H9 (cell line): ENCODE measurements at regions not wholly inside any gene's neighbourhood (a gene's known extent, or its start where the extent isn't known, plus 50 kb on each side); places are given as distances from the start of the nearest gene placed in this dataset.

ENCODE experiments used
- DNase-seq: peaks from one replicate; pipeline ENCODE4 v3.0.0-alpha.2; 2017
- H2AFZ ChIP-seq: one replicate; pipeline ENCODE4 v1.6.1; 2013; ENCODE audit warnings: mild to moderate bottlenecking, low read length, control low read depth, moderate library complexity
- H2AK5ac ChIP-seq: 2 replicates; pipeline ENCODE4 v1.6.1; 2013; ENCODE audit warnings: low read length, control low read depth, mixed read lengths; ENCODE audit not compliant: insufficient read length
- H2BK120ac ChIP-seq: one replicate; pipeline ENCODE4 v1.6.1; 2013; ENCODE audit warnings: low read depth, mild to moderate bottlenecking, low read length, control low read depth, inconsistent platforms; ENCODE audit not compliant: poor library complexity, severe bottlenecking
- H2BK12ac ChIP-seq: 2 replicates; pipeline ENCODE4 v1.6.1; 2013; ENCODE audit warnings: low read length, control low read depth, mixed read lengths, low read depth; ENCODE audit not compliant: insufficient read length
- H2BK15ac ChIP-seq: 2 replicates; pipeline ENCODE4 v1.6.1; 2013; ENCODE audit warnings: low read depth, low read length, control low read depth
- H2BK20ac ChIP-seq: one replicate; pipeline ENCODE4 v1.6.1; 2013; ENCODE audit warnings: low read depth, mild to moderate bottlenecking, low read length, control low read depth, inconsistent platforms; ENCODE audit not compliant: poor library complexity, severe bottlenecking
- H2BK5ac ChIP-seq: 2 replicates; pipeline ENCODE4 v1.6.1; 2013; ENCODE audit warnings: low read length, control low read depth, mixed read lengths; ENCODE audit not compliant: insufficient read length
- H3K14ac ChIP-seq: 2 replicates; pipeline ENCODE4 v1.6.1; 2013; ENCODE audit warnings: low read length, control low read depth; ENCODE audit not compliant: insufficient read depth
- H3K18ac ChIP-seq: 2 replicates; pipeline ENCODE4 v1.6.1; 2013; ENCODE audit warnings: low read depth, mild to moderate bottlenecking, mixed read lengths, low read length, control low read depth; ENCODE audit not compliant: insufficient read length
- H3K23ac ChIP-seq: 2 replicates; pipeline ENCODE4 v1.6.1; 2013; ENCODE audit warnings: low read length, control low read depth, mixed read lengths, low read depth; ENCODE audit not compliant: insufficient read length
- H3K23me2 ChIP-seq: 2 replicates; pipeline ENCODE4 v1.6.1; 2013; ENCODE audit warnings: low read depth, mild to moderate bottlenecking, mixed read lengths, low read length, control low read depth; ENCODE audit not compliant: insufficient read length, poor library complexity, severe bottlenecking
- H3K27ac ChIP-seq: 2 replicates; pipeline ENCODE4 v1.5.1; 2013; ENCODE audit warnings: low read length, control low read depth, mixed read lengths, low read depth; ENCODE audit not compliant: insufficient read length
- H3K27me3 ChIP-seq: 2 replicates; pipeline ENCODE4 v1.6.1; 2013; ENCODE audit warnings: low read length, control low read depth, inconsistent platforms; ENCODE audit not compliant: insufficient read depth
- H3K4ac ChIP-seq: 2 replicates; pipeline ENCODE4 v1.6.1; 2013; ENCODE audit warnings: low read depth, mild to moderate bottlenecking, control low read depth, inconsistent platforms, low read length, moderate library complexity
- H3K4me1 ChIP-seq: 2 replicates; pipeline ENCODE4 v1.6.1; 2013; ENCODE audit warnings: low read length, control low read depth, inconsistent platforms; ENCODE audit not compliant: insufficient read depth
- H3K4me2 ChIP-seq: 2 replicates; pipeline ENCODE4 v1.6.1; 2013; ENCODE audit warnings: low read length, control low read depth, mixed read lengths; ENCODE audit not compliant: insufficient read length, insufficient read depth
- H3K56ac ChIP-seq: 2 replicates; pipeline ENCODE4 v1.6.1; 2013; ENCODE audit warnings: low read depth, mild to moderate bottlenecking, mixed read lengths, low read length, control low read depth; ENCODE audit not compliant: insufficient read length
- H3K79me1 ChIP-seq: 2 replicates; pipeline ENCODE4 v1.6.1; 2013; ENCODE audit warnings: low read depth, mild to moderate bottlenecking, moderate library complexity, low read length, control low read depth, inconsistent platforms; ENCODE audit not compliant: insufficient read depth, poor library complexity, severe bottlenecking
- H3K79me2 ChIP-seq: 2 replicates; pipeline ENCODE4 v1.6.1; 2013; ENCODE audit warnings: low read length, control low read depth, inconsistent platforms; ENCODE audit not compliant: insufficient read depth
- H3K9ac ChIP-seq: 2 replicates; pipeline ENCODE4 v1.6.1; 2013; ENCODE audit warnings: low read length, control low read depth, mixed read lengths; ENCODE audit not compliant: insufficient read length; ENCODE audit errors: extremely low read depth
- H3K9me3 ChIP-seq: one replicate; pipeline ENCODE4 v1.6.1; 2013; ENCODE audit warnings: low read depth, low read length, inconsistent platforms; ENCODE audit not compliant: control insufficient read depth
- H3T11ph ChIP-seq: one replicate; pipeline ENCODE4 v1.6.1; 2013; ENCODE audit warnings: mild to moderate bottlenecking, low read length, control low read depth, inconsistent platforms
- H4K20me1 ChIP-seq: one replicate; pipeline ENCODE4 v1.6.1; 2013; ENCODE audit not compliant: control insufficient read depth, insufficient read length, insufficient read depth
- H4K5ac ChIP-seq: 2 replicates; pipeline ENCODE4 v1.6.1; 2013; ENCODE audit warnings: low read depth, mild to moderate bottlenecking, mixed read lengths, low read length, control low read depth; ENCODE audit not compliant: insufficient read length
- H4K8ac ChIP-seq: replicated peaks from 2 replicates; pipeline ENCODE4 v1.6.1; 2013; ENCODE audit warnings: low read length, control low read depth, mixed read lengths, low read depth; ENCODE audit not compliant: insufficient read length
- H4K91ac ChIP-seq: 2 replicates; pipeline ENCODE4 v1.6.1; 2013; ENCODE audit warnings: low read depth, mild to moderate bottlenecking, moderate library complexity, mixed read lengths, low read length, control low read depth; ENCODE audit not compliant: insufficient read length
- H3K27ac Mint-ChIP-seq, 3 experiments: 2 replicates in 2 of 3; 3 replicates in 1 of 3; pipeline ENCODE4 v1.8.0; 2020 to 2021; ENCODE audit warnings: mixed read lengths in 3 of 3, mild to moderate bottlenecking in 1 of 3, moderate library complexity in 1 of 3
- H3K27me3 Mint-ChIP-seq: 2 replicates; pipeline ENCODE4 v1.8.0; 2021; ENCODE audit warnings: low read depth, mild to moderate bottlenecking, moderate library complexity, mixed read lengths
- H3K36me3 Mint-ChIP-seq, 3 experiments: 2 replicates in 2 of 3; 3 replicates in 1 of 3; pipeline ENCODE4 v1.8.0; 2020 to 2021; ENCODE audit warnings: low read depth in 3 of 3, mixed read lengths in 3 of 3; ENCODE audit not compliant: insufficient read depth in 1 of 3
- H3K4me1 Mint-ChIP-seq, 2 experiments: 2 replicates each; pipeline ENCODE4 v1.8.0; 2020; ENCODE audit warnings: mixed read lengths in 2 of 2
- H3K4me3 Mint-ChIP-seq, 2 experiments: 2 replicates in 1 of 2; 3 replicates in 1 of 2; pipeline ENCODE4 v1.8.0; 2020 to 2021; ENCODE audit warnings: mild to moderate bottlenecking in 2 of 2, mixed read lengths in 2 of 2, moderate library complexity in 1 of 2
- H3K9me3 Mint-ChIP-seq, 2 experiments: 2 replicates in 1 of 2; 3 replicates in 1 of 2; pipeline ENCODE4 v1.8.0; 2020; ENCODE audit warnings: mild to moderate bottlenecking in 2 of 2, mixed read lengths in 2 of 2, moderate library complexity in 1 of 2
- WGBS: extraction: QIAGEN DNeasy Blood & Tissue Kit; methylation state at CpG from one replicate; pipeline ENCODE4 v1.1.7; 2013; ENCODE audit warnings: missing lambda C conversion rate, low lambda C conversion rate, mixed read lengths; ENCODE audit not compliant: insufficient read length; ENCODE audit errors: extremely low coverage; 5-methylcytosine and 5-hydroxymethylcytosine counted together
- TF ChIP-seq, protein P1 (sequence below): fragments of 200-600 bp; sonication (generic); conservative IDR thresholded peaks from 3 replicates; pipeline ENCODE4 v1.8.0; 2021; ENCODE audit warnings: antibody characterized with exemption, mild to moderate bottlenecking

DNA sequence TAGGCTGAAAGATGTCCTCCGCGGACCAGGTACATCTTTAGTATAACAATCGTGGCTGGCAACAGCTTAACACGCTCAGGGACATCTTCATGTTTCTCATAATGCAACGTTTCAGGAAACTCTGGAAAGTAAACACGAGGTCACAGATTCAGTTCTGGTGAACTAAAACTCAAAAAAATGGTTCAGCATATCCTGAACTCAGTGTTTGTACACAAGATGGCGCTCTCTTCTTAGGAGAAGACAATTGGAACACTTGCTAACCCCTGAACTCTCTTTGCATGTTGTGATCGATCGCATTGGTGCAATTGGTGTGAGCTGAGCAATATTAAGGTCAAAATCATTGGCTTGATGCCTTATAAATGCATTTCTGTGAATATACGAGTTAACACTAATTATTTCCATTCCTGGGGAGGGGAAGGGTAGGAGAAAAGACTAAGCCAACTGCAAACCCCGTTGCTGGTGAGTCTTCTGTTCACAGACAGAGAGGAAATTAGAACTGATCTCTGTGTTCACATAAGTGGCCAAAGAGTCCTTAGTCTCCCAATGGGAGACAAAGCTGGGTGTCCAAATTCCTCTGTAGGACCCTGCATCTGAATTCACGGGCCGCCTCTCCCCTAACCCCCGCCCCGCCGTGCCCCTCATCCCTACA is 52.6 kb upstream of the FAM180A start:
- Histone ChIP-seq H4K8ac (no peak overlapping the region), H2BK20ac (no peak overlapping the region), H4K5ac (no peak overlapping the region), H3K14ac (no peak overlapping the region), H3K56ac (no peak overlapping the region), H3K18ac (no peak overlapping the region), H2BK5ac (no peak overlapping the region), H3K79me1 (no peaks in the 10 kb centered on the region), H2BK15ac (no peak overlapping the region), H2AK5ac (no peak overlapping the region), H3K27me3 (no peaks in the 10 kb centered on the region), H2BK12ac (no peak overlapping the region), H3K9me3 (no peaks in the 10 kb centered on the region), H3K23me2 (no peaks in the 10 kb centered on the region), H3K79me2 (no peaks in the 10 kb centered on the region), H3T11ph (no peak overlapping the region), H2BK120ac (no peak overlapping the region), H2AFZ (peak overlapping the region; percentile 66), H4K20me1 (no peaks in the 10 kb centered on the region), H3K23ac (no peak overlapping the region), H3K4me1 (no peaks in the 10 kb centered on the region; the same call in 1 of the 2 replicates), H3K9ac (no peak overlapping the region), H3K27ac (no peak overlapping the region), H3K4me2 (peak overlapping the region; percentile 51), H4K91ac (no peak overlapping the region), H3K4ac (no peak overlapping the region)
- Mint-ChIP-seq H3K4me3 (peak overlapping the region in 1 of 2 experiments; percentile 31; a peak in 1 of 5 replicates), H3K9me3 (no peaks in the 10 kb centered on the region), H3K27ac (peak overlapping the region in 1 of 3 experiments; percentile 20; a peak in 1 of 7 replicates), H3K36me3 (no peaks in the 10 kb centered on the region), H3K27me3 (no peaks in the 10 kb centered on the region; the same call in none of the 2 replicates), H3K4me1 (peaks cover 10% of the 10 kb centered on the region in 2 experiments)
- WGBS: no CpG with 5 or more reads among the region's 16 CpGs
- TF ChIP-seq, protein P1, sequence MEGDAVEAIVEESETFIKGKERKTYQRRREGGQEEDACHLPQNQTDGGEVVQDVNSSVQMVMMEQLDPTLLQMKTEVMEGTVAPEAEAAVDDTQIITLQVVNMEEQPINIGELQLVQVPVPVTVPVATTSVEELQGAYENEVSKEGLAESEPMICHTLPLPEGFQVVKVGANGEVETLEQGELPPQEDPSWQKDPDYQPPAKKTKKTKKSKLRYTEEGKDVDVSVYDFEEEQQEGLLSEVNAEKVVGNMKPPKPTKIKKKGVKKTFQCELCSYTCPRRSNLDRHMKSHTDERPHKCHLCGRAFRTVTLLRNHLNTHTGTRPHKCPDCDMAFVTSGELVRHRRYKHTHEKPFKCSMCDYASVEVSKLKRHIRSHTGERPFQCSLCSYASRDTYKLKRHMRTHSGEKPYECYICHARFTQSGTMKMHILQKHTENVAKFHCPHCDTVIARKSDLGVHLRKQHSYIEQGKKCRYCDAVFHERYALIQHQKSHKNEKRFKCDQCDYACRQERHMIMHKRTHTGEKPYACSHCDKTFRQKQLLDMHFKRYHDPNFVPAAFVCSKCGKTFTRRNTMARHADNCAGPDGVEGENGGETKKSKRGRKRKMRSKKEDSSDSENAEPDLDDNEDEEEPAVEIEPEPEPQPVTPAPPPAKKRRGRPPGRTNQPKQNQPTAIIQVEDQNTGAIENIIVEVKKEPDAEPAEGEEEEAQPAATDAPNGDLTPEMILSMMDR: peak; percentile 92
- DNase-seq: no peak
